Activated CD4-positive, alpha-beta T cell treated with anti-CD3 and anti-CD28 coated beads, Interleukin-2, amount 10 ng/mL, durations not matched to agents 24 days and 14 days (primary cell): ENCODE measurements at regions not wholly inside any gene's neighbourhood (a gene's known extent, or its start where the extent isn't known, plus 50 kb on each side); places are given as distances from the start of the nearest gene placed in this dataset.

Source experiments
- DNase-seq: peaks from one replicate; pipeline ENCODE4 v3.0.0; 2022
- H3K27ac Mint-ChIP-seq: one replicate; pipeline ENCODE4 v1.8.0; 2022; ENCODE audit warnings: mild to moderate bottlenecking, mixed read lengths
- H3K27me3 Mint-ChIP-seq: one replicate; pipeline ENCODE4 v1.8.0; 2022; ENCODE audit warnings: mixed read lengths
- H3K36me3 Mint-ChIP-seq: one replicate; pipeline ENCODE4 v1.8.0; 2022; ENCODE audit warnings: low read depth, mild to moderate bottlenecking, mixed read lengths
- H3K4me1 Mint-ChIP-seq: one replicate; pipeline ENCODE4 v1.8.0; 2021; ENCODE audit warnings: mixed read lengths
- H3K4me3 Mint-ChIP-seq: one replicate; pipeline ENCODE4 v1.8.0; 2022; ENCODE audit warnings: mild to moderate bottlenecking, moderate library complexity, mixed read lengths
- H3K9me3 Mint-ChIP-seq: one replicate; pipeline ENCODE4 v1.8.0; 2021; ENCODE audit warnings: mixed read lengths
- intact Hi-C: fragments of 100-400 bp; cut with micrococcal nuclease; formaldehyde crosslinking; loops from one replicate; pipeline ENCODE4 v1.15.1; 2023

GRCh38 chr7:22664988-22665798 is 61.8 kb upstream of the IL6 start:
- Mint-ChIP-seq H3K9me3 (peaks cover 7% of the 10 kb centered on the region), H3K36me3 (no peaks in the 10 kb centered on the region), H3K27me3 (peaks cover 23% of the 10 kb centered on the region), H3K4me1 (peaks cover 41% of the 10 kb centered on the region), H3K27ac (no peak overlapping the region), H3K4me3 (no peak overlapping the region)
- intact Hi-C loops, result loop anchor here (10.0 kb wide), 2 partner anchors 220 to 930 kb away; partner anchors contain the start of gene CCDC126
- no peak for DNase-seq

- H3K27ac Mint-ChIP-seq, result no peak overlapping the region
- no peaks in the 10 kb centered on the region for H3K36me3 Mint-ChIP-seq
- no peak overlapping the region for H3K4me3 Mint-ChIP-seq
- no peak for DNase-seq
- H3K9me3 Mint-ChIP-seq, result peaks cover 7% of the 10 kb centered on the region
- H3K27me3 Mint-ChIP-seq, result peaks cover 26% of the 10 kb centered on the region
- intact Hi-C loops, result loop anchor here (2.0 to 10.0 kb wide), 4 partner anchors 13 to 931 kb away; partner anchors contain the start of gene CCDC126
- H3K4me1 Mint-ChIP-seq, result peaks cover 41% of the 10 kb centered on the region
Observed at GRCh38 chr7:22663721-22664120, 63.3 kb upstream of the IL6 start.

- Mint-ChIP-seq H3K4me3 (no peak overlapping the region), H3K4me1 (peaks cover 41% of the 10 kb centered on the region), H3K27me3 (peaks cover 30% of the 10 kb centered on the region), H3K9me3 (peaks cover 7% of the 10 kb centered on the region), H3K36me3 (no peaks in the 10 kb centered on the region), H3K27ac (peak overlapping the region; percentile 8)
- DNase-seq, result no peak
- intact Hi-C loops, result loop anchor here (2.0 to 10.0 kb wide), 4 partner anchors 13 to 931 kb away; partner anchors contain the start of gene CCDC126
Observed at GRCh38 chr7:22663357-22663718, 63.7 kb upstream of the IL6 start.

- H3K36me3 Mint-ChIP-seq, result no peaks in the 10 kb centered on the region
- H3K9me3 Mint-ChIP-seq, result peaks cover 7% of the 10 kb centered on the region
- peak overlapping the region; percentile 8 for H3K27ac Mint-ChIP-seq
- peaks cover 27% of the 10 kb centered on the region for H3K27me3 Mint-ChIP-seq
- no peak for DNase-seq
- no peak overlapping the region for H3K4me3 Mint-ChIP-seq
- intact Hi-C loops, result loop anchor here (1.0 to 10.0 kb wide), 5 partner anchors 14 to 932 kb away; partner anchors contain the start of gene CCDC126
- peaks cover 37% of the 10 kb centered on the region for H3K4me1 Mint-ChIP-seq
Observed at GRCh38 chr7:22662556-22663356, 64.2 kb upstream of the IL6 start.

- Mint-ChIP-seq H3K36me3 (no peaks in the 10 kb centered on the region), H3K27ac (peak overlapping the region; percentile 48), H3K9me3 (peaks cover 7% of the 10 kb centered on the region), H3K27me3 (peaks cover 32% of the 10 kb centered on the region), H3K4me1 (peaks cover 30% of the 10 kb centered on the region), H3K4me3 (no peak overlapping the region)
- DNase-seq, result no peak
- intact Hi-C loops, result loop anchor here (1.0 to 10.0 kb wide), 5 partner anchors 15 to 933 kb away; partner anchors contain the start of gene CCDC126
Observed at GRCh38 chr7:22662036-22662435, 65.0 kb upstream of the IL6 start.

- DNase-seq, result no peak
- H3K27me3 Mint-ChIP-seq, result peaks cover 39% of the 10 kb centered on the region
- peaks cover 22% of the 10 kb centered on the region for H3K4me1 Mint-ChIP-seq
- H3K4me3 Mint-ChIP-seq, result no peak overlapping the region
- no peak overlapping the region for H3K27ac Mint-ChIP-seq
- intact Hi-C loops, result loop anchor here (10.0 kb wide), 2 partner anchors 224 to 934 kb away; partner anchors contain the start of gene CCDC126
- H3K36me3 Mint-ChIP-seq, result no peaks in the 10 kb centered on the region
- peaks cover 1% of the 10 kb centered on the region for H3K9me3 Mint-ChIP-seq
Observed at GRCh38 chr7:22660732-22661131, 66.3 kb upstream of the IL6 start.

GRCh38 chr7:22660293-22660692 is 66.7 kb upstream of the IL6 start:
- Mint-ChIP-seq H3K9me3 (no peaks in the 10 kb centered on the region), H3K4me1 (peaks cover 20% of the 10 kb centered on the region), H3K27me3 (peaks cover 39% of the 10 kb centered on the region), H3K4me3 (no peak overlapping the region), H3K36me3 (no peaks in the 10 kb centered on the region), H3K27ac (no peak overlapping the region)
- intact Hi-C loops, result loop anchor here (10.0 kb wide), 2 partner anchors 225 to 935 kb away; partner anchors contain the start of gene CCDC126
- DNase-seq, result no peak

GRCh38 chr7:22659741-22660140 is 67.3 kb upstream of the IL6 start:
- Mint-ChIP-seq H3K9me3 (no peaks in the 10 kb centered on the region), H3K4me3 (no peak overlapping the region), H3K36me3 (no peaks in the 10 kb centered on the region), H3K4me1 (peaks cover 20% of the 10 kb centered on the region), H3K27me3 (peaks cover 41% of the 10 kb centered on the region), H3K27ac (no peak overlapping the region)
- DNase-seq, result no peak
- intact Hi-C loops, result loop anchor here (10.0 kb wide), 2 partner anchors 225 to 935 kb away; partner anchors contain the start of gene CCDC126

- Mint-ChIP-seq H3K9me3 (no peaks in the 10 kb centered on the region), H3K27me3 (peaks cover 53% of the 10 kb centered on the region)
- intact Hi-C loops, result no loop called here
Observed at GRCh38 chr7:22658031-22658430, 69.0 kb upstream of the IL6 start.

GRCh38 chr7:22657479-22657878 is 69.5 kb upstream of the IL6 start:
- peak; percentile 59 for DNase-seq
- Mint-ChIP-seq H3K4me1 (peaks cover 7% of the 10 kb centered on the region), H3K9me3 (no peaks in the 10 kb centered on the region), H3K27me3 (peaks cover 54% of the 10 kb centered on the region), H3K4me3 (no peak overlapping the region), H3K36me3 (no peaks in the 10 kb centered on the region), H3K27ac (no peak overlapping the region)
- intact Hi-C loops, result no loop called here

More at GRCh38 chr7:22658031-22658430, 69.0 kb upstream of the IL6 start:
- Mint-ChIP-seq H3K36me3 (no peaks in the 10 kb centered on the region), H3K27ac (no peak overlapping the region), H3K4me3 (no peak overlapping the region), H3K4me1 (peaks cover 11% of the 10 kb centered on the region)
- no peak for DNase-seq

- Mint-ChIP-seq H3K4me3 (no peak overlapping the region), H3K9me3 (peaks cover 2% of the 10 kb centered on the region), H3K27ac (no peak overlapping the region), H3K4me1 (no peaks in the 10 kb centered on the region), H3K27me3 (peaks cover 51% of the 10 kb centered on the region), H3K36me3 (no peaks in the 10 kb centered on the region)
- no peak for DNase-seq
- intact Hi-C loops, result no loop called here
Observed at GRCh38 chr7:22655781-22656180, 71.2 kb upstream of the IL6 start.

- no peak overlapping the region for H3K27ac Mint-ChIP-seq
- no peak for DNase-seq
- intact Hi-C loops, result no loop called here
- peaks cover 48% of the 10 kb centered on the region for H3K27me3 Mint-ChIP-seq
- H3K4me1 Mint-ChIP-seq, result no peaks in the 10 kb centered on the region
- no peak overlapping the region for H3K4me3 Mint-ChIP-seq
- no peaks in the 10 kb centered on the region for H3K36me3 Mint-ChIP-seq
- H3K9me3 Mint-ChIP-seq, result peaks cover 10% of the 10 kb centered on the region
Observed at GRCh38 chr7:22654831-22655230, 72.2 kb upstream of the IL6 start.

GRCh38 chr7:22653951-22654350 is 73.0 kb upstream of the IL6 start:
- no peak for DNase-seq
- intact Hi-C loops, result no loop called here
- no peak overlapping the region for H3K27ac Mint-ChIP-seq
- H3K4me3 Mint-ChIP-seq, result no peak overlapping the region
- H3K27me3 Mint-ChIP-seq, result peaks cover 45% of the 10 kb centered on the region
- H3K9me3 Mint-ChIP-seq, result peaks cover 10% of the 10 kb centered on the region
- no peaks in the 10 kb centered on the region for H3K4me1 Mint-ChIP-seq
- no peaks in the 10 kb centered on the region for H3K36me3 Mint-ChIP-seq
